ENCODE measurements at regions not wholly inside any gene's neighbourhood (a gene's known extent, or its start where the extent isn't known, plus 50 kb on each side); places are given as distances from the start of the nearest gene placed in this dataset.

- DNase-seq = no peak
- 68 to 77% (median 75%) methylated on average over 6 of the region's 6 CpGs for WGBS, 4 donors
- TF ChIP-seq POLR2A (IDR thresholded peaks at IDR 0.05) = no peak
- no peak for TF ChIP-seq CTCF (IDR thresholded peaks at IDR 0.05)
- Histone ChIP-seq H3K9me3 (replicated peaks in 1 of 3) (no peaks in the 10 kb centered on the region), H3K27me3 (no peaks in the 10 kb centered on the region), H3K36me3 (replicated peaks in 1 of 2) (no peaks in the 10 kb centered on the region), H3K4me1 (replicated peaks in 1 of 2) (no peaks in the 10 kb centered on the region), H3K4me3 (no peak overlapping the region), H3K27ac (no peak overlapping the region)
- intact Hi-C loops (cut with DNase I) = no loop called here
Measured at GRCh38 chr6:74581681-74582080, 624.2 kb downstream of the COL12A1 start.

DNA sequence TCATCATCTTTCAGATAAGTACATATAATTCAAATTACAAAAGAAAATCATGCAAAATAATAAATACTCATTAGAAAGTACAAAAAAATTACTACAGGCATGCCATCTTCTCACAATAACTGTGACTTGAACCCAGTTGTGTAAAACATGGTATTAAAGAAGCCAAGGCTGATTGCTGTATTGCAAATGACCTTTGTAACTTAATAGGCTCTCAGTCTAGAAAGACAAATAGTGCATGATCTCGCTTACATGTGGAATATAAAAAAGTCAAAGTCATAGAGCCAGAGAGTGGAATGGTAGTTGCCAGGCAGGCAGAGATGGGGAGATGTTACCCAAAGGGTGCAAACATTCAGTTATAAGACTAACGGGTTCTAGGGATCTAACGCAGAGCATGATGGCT is 626.1 kb downstream of the COL12A1 start:
- Histone ChIP-seq H3K27me3 (no peaks in the 10 kb centered on the region), H3K4me3 (no peak overlapping the region), H3K36me3 (replicated peaks in 1 of 2) (no peaks in the 10 kb centered on the region), H3K9me3 (replicated peaks in 1 of 3) (no peaks in the 10 kb centered on the region), H3K4me1 (replicated peaks in 1 of 2) (no peaks in the 10 kb centered on the region), H3K27ac (no peak overlapping the region)
- intact Hi-C loops (cut with DNase I) = no loop called here
- TF ChIP-seq POLR2A (IDR thresholded peaks at IDR 0.05) (no peak), CTCF (IDR thresholded peaks at IDR 0.05) (no peak)
- no peak for DNase-seq
- WGBS, 4 donors = 76 to 85% (median 82%) methylated on average over 3 of the region's 3 CpGs

DNA sequence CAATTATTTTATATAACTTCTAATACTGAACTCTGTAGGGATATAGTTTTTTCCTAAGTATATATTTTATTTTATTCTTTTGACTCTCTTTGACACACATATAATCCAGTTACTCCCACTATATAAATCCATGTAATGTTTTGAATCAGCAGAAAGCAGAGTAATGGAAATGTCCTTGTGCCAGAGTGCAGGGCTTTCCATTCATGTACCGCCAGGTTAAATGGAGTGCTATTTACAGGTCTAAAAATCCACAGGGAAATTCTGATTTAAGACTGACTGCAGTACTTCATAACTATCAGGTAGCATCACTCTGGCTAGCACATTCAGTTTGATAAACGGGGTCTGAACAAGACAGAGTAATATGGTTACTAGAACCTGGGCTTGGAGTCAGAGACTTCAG is 626.8 kb downstream of the COL12A1 start:
- Histone ChIP-seq H3K4me3 (no peak overlapping the region), H3K4me1 (replicated peaks in 1 of 2) (no peaks in the 10 kb centered on the region), H3K27me3 (no peaks in the 10 kb centered on the region), H3K27ac (no peak overlapping the region), H3K9me3 (replicated peaks in 1 of 3) (no peaks in the 10 kb centered on the region), H3K36me3 (replicated peaks in 1 of 2) (no peaks in the 10 kb centered on the region)
- intact Hi-C loops (cut with DNase I) = no loop called here
- TF ChIP-seq CTCF (IDR thresholded peaks at IDR 0.05) = no peak
- TF ChIP-seq POLR2A (IDR thresholded peaks at IDR 0.05) = no peak
- no peak for DNase-seq
- 65 to 82% (median 79%) methylated on average over 2 of the region's 2 CpGs for WGBS, 4 donors

GRCh38 chr6:74578339-74578738 is 627.5 kb downstream of the COL12A1 start:
- Histone ChIP-seq H3K9me3 (replicated peaks in 1 of 3) (no peaks in the 10 kb centered on the region), H3K36me3 (replicated peaks in 1 of 2) (no peaks in the 10 kb centered on the region), H3K4me3 (no peak overlapping the region), H3K4me1 (replicated peaks in 1 of 2) (no peaks in the 10 kb centered on the region), H3K27ac (no peak overlapping the region), H3K27me3 (no peaks in the 10 kb centered on the region)
- intact Hi-C loops (cut with DNase I) = no loop called here
- no peak for DNase-seq
- no peak for TF ChIP-seq POLR2A (IDR thresholded peaks at IDR 0.05)
- TF ChIP-seq CTCF (IDR thresholded peaks at IDR 0.05) = no peak
